GM19395 (cell line): ENCODE measurements at regions not wholly inside any gene's neighbourhood (a gene's known extent, or its start where the extent isn't known, plus 50 kb on each side); places are given as distances from the start of the nearest gene placed in this dataset.
"Not testable (repeated sequence)": the region's sequence is repeated elsewhere in the genome, so short reads cannot be mapped to it uniquely, and the experiment has no call there.

Experiments used
- ATAC-seq: cut with Tn5 transposase; IDR thresholded peaks from one replicate; pipeline ENCODE4 v1.9.1; 2021; ENCODE audit warnings: mild to moderate bottlenecking, moderate library complexity; ENCODE audit not compliant: unreplicated experiment

GRCh38 chr6:113354204-113354895 lies 502.8 kb upstream of the MARCKS start:
- ATAC-seq = no peak

GRCh38 chr6:113356139-113356538 lies 501.0 kb upstream of the MARCKS start:
- ATAC-seq = no peak

GRCh38 chr6:113357041-113357440 lies 500.1 kb upstream of the MARCKS start:
- no peak for ATAC-seq

- no peak for ATAC-seq
Measured at GRCh38 chr6:113358063-113358583, 499.0 kb upstream of the MARCKS start.

- no peak for ATAC-seq
Measured at GRCh38 chr6:113359155-113360140, 497.7 kb upstream of the MARCKS start.

GRCh38 chr6:113361014-113361645 lies 496.0 kb upstream of the MARCKS start:
- no peak for ATAC-seq

- ATAC-seq = no peak
Measured at GRCh38 chr6:113362301-113363047, 494.7 kb upstream of the MARCKS start.

- no peak for ATAC-seq
Measured at GRCh38 chr6:113363048-113363798, 493.9 kb upstream of the MARCKS start.

GRCh38 chr6:113363866-113364265 lies 493.3 kb upstream of the MARCKS start:
- no peak for ATAC-seq

- no peak for ATAC-seq
Measured at GRCh38 chr6:113364766-113365165, 492.4 kb upstream of the MARCKS start.

- no peak for ATAC-seq
Measured at GRCh38 chr6:113365191-113365590, 492.0 kb upstream of the MARCKS start.

GRCh38 chr6:113366505-113366904 lies 490.6 kb upstream of the MARCKS start:
- no peak for ATAC-seq

GRCh38 chr6:113370508-113371502 lies 486.3 kb upstream of the MARCKS start:
- no peak for ATAC-seq

- ATAC-seq = not testable (repeated sequence)
Measured at GRCh38 chr6:113375466-113375865, 481.7 kb upstream of the MARCKS start.

- ATAC-seq = no peak
Measured at GRCh38 chr6:113375950-113376846, 480.9 kb upstream of the MARCKS start.

GRCh38 chr6:113376847-113377165 lies 480.3 kb upstream of the MARCKS start:
- no peak for ATAC-seq

GRCh38 chr6:113377362-113377942 lies 479.7 kb upstream of the MARCKS start:
- ATAC-seq = peak; percentile 71
